GM13977 (cell line): ENCODE measurements at regions not wholly inside any gene's neighbourhood (a gene's known extent, or its start where the extent isn't known, plus 50 kb on each side); places are given as distances from the start of the nearest gene placed in this dataset.

Source experiments
- DNase-seq: peaks from one replicate; pipeline ENCODE4 v3.0.0; 2012; ENCODE audit warnings: low spot score
- in situ Hi-C: fragments of 300-500 bp; cut with MboI; formaldehyde crosslinking; loops from one replicate; pipeline ENCODE4 v1.12.0; 2022; ENCODE audit warnings: low sequenced_read_pairs, low pct_unique_long_range_greater_than_20kb, mixed read lengths, inconsistent platforms; ENCODE audit not compliant: unreplicated experiment
- TF ChIP-seq, protein P1 (sequence below): IDR thresholded peaks from 2 replicates; pipeline ENCODE4 v1.5.1; 2012; ENCODE audit warnings: mild to moderate bottlenecking, control low read depth; ENCODE audit not compliant: insufficient read depth; ENCODE audit errors: extremely low read depth, missing control alignments

DNA sequence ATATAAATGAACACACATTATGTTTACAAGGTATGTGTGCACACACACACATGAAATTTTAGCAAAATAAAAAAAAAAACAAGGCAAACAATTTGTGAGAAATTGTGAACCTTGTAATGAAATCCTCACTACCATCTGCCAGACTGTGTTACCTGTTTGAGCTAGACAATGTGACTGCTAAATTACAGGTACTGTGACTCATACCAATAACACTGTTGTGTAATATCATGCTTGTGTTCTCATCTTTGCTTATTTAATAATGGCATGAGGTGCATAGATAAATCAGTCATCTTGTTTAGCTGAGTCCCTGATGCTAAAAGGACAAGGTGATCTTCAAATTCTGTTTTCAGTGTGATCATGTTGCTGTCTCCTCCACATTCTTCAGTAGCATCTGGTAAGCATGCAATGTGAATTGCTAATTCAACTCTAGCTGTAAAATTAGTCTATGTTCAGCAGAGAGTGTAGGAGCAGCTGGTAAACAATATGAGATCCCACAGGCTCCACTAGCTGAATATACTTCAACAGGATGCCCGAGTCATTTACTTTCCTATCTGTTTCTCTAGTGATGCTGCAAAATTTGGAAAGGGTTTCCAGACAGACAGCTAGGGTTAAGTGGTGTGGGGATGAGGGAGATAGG lies 966.3 kb upstream of the C9orf72 start:
- TF ChIP-seq, protein P1, sequence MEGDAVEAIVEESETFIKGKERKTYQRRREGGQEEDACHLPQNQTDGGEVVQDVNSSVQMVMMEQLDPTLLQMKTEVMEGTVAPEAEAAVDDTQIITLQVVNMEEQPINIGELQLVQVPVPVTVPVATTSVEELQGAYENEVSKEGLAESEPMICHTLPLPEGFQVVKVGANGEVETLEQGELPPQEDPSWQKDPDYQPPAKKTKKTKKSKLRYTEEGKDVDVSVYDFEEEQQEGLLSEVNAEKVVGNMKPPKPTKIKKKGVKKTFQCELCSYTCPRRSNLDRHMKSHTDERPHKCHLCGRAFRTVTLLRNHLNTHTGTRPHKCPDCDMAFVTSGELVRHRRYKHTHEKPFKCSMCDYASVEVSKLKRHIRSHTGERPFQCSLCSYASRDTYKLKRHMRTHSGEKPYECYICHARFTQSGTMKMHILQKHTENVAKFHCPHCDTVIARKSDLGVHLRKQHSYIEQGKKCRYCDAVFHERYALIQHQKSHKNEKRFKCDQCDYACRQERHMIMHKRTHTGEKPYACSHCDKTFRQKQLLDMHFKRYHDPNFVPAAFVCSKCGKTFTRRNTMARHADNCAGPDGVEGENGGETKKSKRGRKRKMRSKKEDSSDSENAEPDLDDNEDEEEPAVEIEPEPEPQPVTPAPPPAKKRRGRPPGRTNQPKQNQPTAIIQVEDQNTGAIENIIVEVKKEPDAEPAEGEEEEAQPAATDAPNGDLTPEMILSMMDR: no peak
- DNase-seq: no peak
- in situ Hi-C loops: no loop called here

DNA sequence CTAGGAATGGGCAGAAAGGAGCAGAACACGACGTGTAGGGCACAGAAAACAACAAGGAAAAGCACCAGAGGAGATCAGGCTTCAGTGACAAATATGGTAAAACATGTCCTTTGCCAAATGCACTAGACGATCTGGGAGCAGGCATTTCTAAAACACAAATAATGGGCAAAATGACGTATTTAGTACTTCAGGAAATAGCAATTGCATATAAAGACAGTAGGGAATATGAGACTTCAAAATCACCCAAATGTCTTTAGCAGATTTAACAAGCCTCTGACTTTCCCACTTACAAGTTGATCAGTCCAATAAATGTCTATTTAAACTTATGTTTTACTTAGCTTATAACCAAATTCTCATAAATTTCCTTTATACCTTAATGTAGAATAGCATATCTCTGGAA lies 969.6 kb upstream of the C9orf72 start:
- DNase-seq: no peak
- in situ Hi-C loops: no loop called here
- TF ChIP-seq, protein P1: no peak

- TF ChIP-seq, protein P1: no peak
- DNase-seq: no peak
- in situ Hi-C loops: no loop called here
Observed at GRCh38 chr9:28547527-28547926, 974.2 kb upstream of the C9orf72 start.

GRCh38 chr9:28563291-28563934 lies 990.1 kb upstream of the C9orf72 start:
- TF ChIP-seq, protein P1: no peak
- no peak for DNase-seq
- in situ Hi-C loops: no loop called here

- no peak for DNase-seq
- in situ Hi-C loops: no loop called here
- TF ChIP-seq, protein P1: no peak
Observed at GRCh38 chr9:28583832-28584231, 1010.6 kb upstream of the C9orf72 start.

- TF ChIP-seq, protein P1: no peak
- DNase-seq: no peak
- in situ Hi-C loops: no loop called here
Observed at GRCh38 chr9:28584542-28584941, 1011.3 kb upstream of the C9orf72 start.
